ENCODE measurements at regions not wholly inside any gene's neighbourhood (a gene's known extent, or its start where the extent isn't known, plus 50 kb on each side); places are given as distances from the start of the nearest gene placed in this dataset.

DNA sequence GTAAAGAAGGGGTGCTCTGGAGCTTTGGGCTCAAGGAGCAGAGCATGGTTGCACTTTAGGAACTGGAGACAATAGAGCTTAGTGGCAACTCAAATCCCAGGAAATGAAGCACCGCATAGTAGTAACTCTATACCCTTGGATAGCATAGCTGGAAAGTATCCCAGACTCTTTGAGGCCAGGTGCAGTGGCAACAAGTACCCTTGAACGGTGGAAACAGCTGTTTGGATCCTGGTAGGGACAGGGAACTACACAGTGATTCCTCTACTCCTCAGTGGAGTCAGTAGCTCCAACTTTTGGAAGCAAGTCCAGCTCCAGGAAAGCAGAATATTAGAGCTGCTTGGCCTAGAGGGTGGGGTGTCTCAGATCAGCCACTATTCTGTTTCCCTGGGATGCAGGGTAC, 129.0 kb upstream of the WSCD2 start:
- TF ChIP-seq, protein P1, sequence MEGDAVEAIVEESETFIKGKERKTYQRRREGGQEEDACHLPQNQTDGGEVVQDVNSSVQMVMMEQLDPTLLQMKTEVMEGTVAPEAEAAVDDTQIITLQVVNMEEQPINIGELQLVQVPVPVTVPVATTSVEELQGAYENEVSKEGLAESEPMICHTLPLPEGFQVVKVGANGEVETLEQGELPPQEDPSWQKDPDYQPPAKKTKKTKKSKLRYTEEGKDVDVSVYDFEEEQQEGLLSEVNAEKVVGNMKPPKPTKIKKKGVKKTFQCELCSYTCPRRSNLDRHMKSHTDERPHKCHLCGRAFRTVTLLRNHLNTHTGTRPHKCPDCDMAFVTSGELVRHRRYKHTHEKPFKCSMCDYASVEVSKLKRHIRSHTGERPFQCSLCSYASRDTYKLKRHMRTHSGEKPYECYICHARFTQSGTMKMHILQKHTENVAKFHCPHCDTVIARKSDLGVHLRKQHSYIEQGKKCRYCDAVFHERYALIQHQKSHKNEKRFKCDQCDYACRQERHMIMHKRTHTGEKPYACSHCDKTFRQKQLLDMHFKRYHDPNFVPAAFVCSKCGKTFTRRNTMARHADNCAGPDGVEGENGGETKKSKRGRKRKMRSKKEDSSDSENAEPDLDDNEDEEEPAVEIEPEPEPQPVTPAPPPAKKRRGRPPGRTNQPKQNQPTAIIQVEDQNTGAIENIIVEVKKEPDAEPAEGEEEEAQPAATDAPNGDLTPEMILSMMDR (IDR thresholded peaks at IDR 0.05), result no peak
- no peak for TF ChIP-seq POLR2A (IDR thresholded peaks at IDR 0.05)

Measured in right lobe of liver (tissue), 4 donors.